HCT116 (cell line): ENCODE measurements at regions not wholly inside any gene's neighbourhood (a gene's known extent, or its start where the extent isn't known, plus 50 kb on each side); places are given as distances from the start of the nearest gene placed in this dataset.

ENCODE experiments used
- ATAC-seq: fragments of 200-7000 bp; cut with Tn5 transposase; 2 replicates; pipeline ENCODE4 v1.9.1; 2020; ENCODE audit warnings: mild to moderate bottlenecking, moderate library complexity
- BruUV-seq: library from RNA; stranded (reverse); fragments of 400-500 nt; replicated peaks from 2 replicates; lab custom pipeline; 2021; lab: Mats Ljungman, UMichigan
- CTCF ChIA-PET: fragments of 300-600 bp; sonication (Branson Sonifier 250); formaldehyde crosslinking; loops from one replicate; lab custom pipeline; 2021; ENCODE audit warnings: antibody characterized with exemption; lab: Charles Lee
- POLR2A ChIA-PET: fragments of 300-600, 350-600 bp; sonication (Branson Sonifier 250); formaldehyde crosslinking; loops from one replicate; lab custom pipeline; 2021; ENCODE audit warnings: antibody characterized with exemption; lab: Charles Lee
- RAD21 ChIA-PET, 2 experiments: fragments of 300-600 bp; sonication (Branson Sonifier 250); formaldehyde crosslinking; loops; one replicate each; lab custom pipeline; 2023; ENCODE audit warnings: low total read pairs in 2 of 2; ENCODE audit not compliant: uncharacterized antibody in 2 of 2, unreplicated experiment in 2 of 2, low non-redundant PET in 1 of 2; lab: Charles Lee
- DNase-seq: peaks from one replicate; pipeline ENCODE4 v3.0.0-alpha.2; 2010; ENCODE audit warnings: low read depth, low spot score
- H2AFZ ChIP-seq: fragments of 200-600 bp; shearing (Covaris generic), sonication (generic); 2 replicates; pipeline ENCODE4 v1.6.1; 2017; ENCODE audit warnings: low read depth, mixed run types, mixed read lengths, antibody characterized with exemption, low read length; ENCODE audit not compliant: poor library complexity, severe bottlenecking
- H3K27ac ChIP-seq: 2 replicates; pipeline ENCODE4 v1.5.1; 2012; ENCODE audit warnings: low read depth, low read length
- H3K27me3 ChIP-seq: fragments of 200-600 bp; sonication (generic); 2 replicates; pipeline ENCODE4 v1.6.1; 2016; ENCODE audit warnings: mixed run types, low read length, mixed read lengths; ENCODE audit not compliant: insufficient read depth
- H3K36me3 ChIP-seq, 2 experiments: fragments of 200-500 bp in 1 of 2; fragments of 200-600 bp in 1 of 2; sonication (Bioruptor generic) in 1 of 2; sonication (generic) in 1 of 2; 2 replicates each; pipeline versions ENCODE4 v1.5.1 to v1.6.1; 2014 to 2016; ENCODE audit warnings: low read length in 2 of 2, inconsistent platforms in 1 of 2, mixed read lengths in 1 of 2, mixed run types in 1 of 2; ENCODE audit not compliant: insufficient read depth in 2 of 2, control insufficient read depth in 1 of 2
- H3K4me1 ChIP-seq, 2 experiments: fragments of 200-600 bp in 1 of 2; sonication (generic) in 1 of 2; 2 replicates each; pipeline versions ENCODE4 v1.5.1 to v1.6.1; 2012 to 2017; ENCODE audit warnings: low read length in 2 of 2, inconsistent platforms in 1 of 2, mild to moderate bottlenecking in 1 of 2, mixed read lengths in 1 of 2, mixed run types in 1 of 2, moderate library complexity in 1 of 2; ENCODE audit not compliant: insufficient read depth in 2 of 2, control insufficient read depth in 1 of 2
- H3K4me2 ChIP-seq: fragments of 200-600 bp; sonication (generic); 2 replicates; pipeline ENCODE4 v1.6.1; 2017; ENCODE audit warnings: mixed run types, low read length, mixed read lengths
- H3K4me3 ChIP-seq, 2 experiments: fragments of 200-600 bp in 1 of 2; sonication (generic) in 1 of 2; replicated peaks in 1 of 2; 2 replicates each; pipeline ENCODE4 v1.5.1; 2011 to 2016; ENCODE audit warnings: low read length in 2 of 2, control low read depth in 1 of 2, low read depth in 1 of 2, mild to moderate bottlenecking in 1 of 2, mixed read lengths in 1 of 2, mixed run types in 1 of 2
- H3K79me2 ChIP-seq: fragments of 200-600 bp; sonication (generic); 2 replicates; pipeline ENCODE4 v1.6.1; 2017; ENCODE audit warnings: mild to moderate bottlenecking, mixed run types, low read length, moderate library complexity, mixed read lengths; ENCODE audit not compliant: insufficient read depth
- H3K9ac ChIP-seq: fragments of 200-600 bp; sonication (generic); 2 replicates; pipeline ENCODE4 v1.6.1; 2016; ENCODE audit warnings: low read length, mixed read lengths
- H3K9me2 ChIP-seq: fragments of 200-600 bp; sonication (generic), shearing (Covaris generic); 2 replicates; pipeline ENCODE4 v1.6.1; 2017; ENCODE audit warnings: mixed run types, mild to moderate bottlenecking, moderate library complexity; ENCODE audit not compliant: insufficient read depth
- H3K9me3 ChIP-seq, 2 experiments: fragments of 200-500 bp in 1 of 2; fragments of 200-600 bp in 1 of 2; sonication (Bioruptor generic) in 1 of 2; sonication (generic) in 1 of 2; 2 replicates each; pipeline ENCODE4 v1.6.1; 2014 to 2017; ENCODE audit warnings: low read length in 2 of 2, mixed read lengths in 2 of 2, inconsistent platforms in 1 of 2, low read depth in 1 of 2, mild to moderate bottlenecking in 1 of 2, mixed run types in 1 of 2, moderate library complexity in 1 of 2; ENCODE audit not compliant: control insufficient read depth in 1 of 2, insufficient read depth in 1 of 2
- H4K20me1 ChIP-seq: fragments of 200-600 bp; sonication (generic), shearing (Covaris generic); 2 replicates; pipeline ENCODE4 v1.6.1; 2017; ENCODE audit warnings: mixed run types, mild to moderate bottlenecking, moderate library complexity; ENCODE audit not compliant: insufficient read depth
- CBX3 ChIP-seq: IDR thresholded peaks from 2 replicates; pipeline ENCODE4 v1.6.1; 2012; ENCODE audit warnings: low read depth
- CEBPB ChIP-seq: IDR thresholded peaks from 2 replicates; pipeline ENCODE4 v1.6.1; 2012; ENCODE audit warnings: low read depth
- CTCF ChIP-seq, 3 experiments: fragments of 200-600 bp in 1 of 3; sonication (generic) in 1 of 3; IDR thresholded peaks in 2 of 3; conservative IDR thresholded peaks in 1 of 3; 2 replicates each; pipeline ENCODE4 v1.5.1; 2012 to 2017; ENCODE audit warnings: low read depth in 2 of 3, low read length in 2 of 3, antibody characterized with exemption in 1 of 3, borderline replicate concordance in 1 of 3, control low read depth in 1 of 3, mild to moderate bottlenecking in 1 of 3, mixed read lengths in 1 of 3, mixed run types in 1 of 3, moderate library complexity in 1 of 3; ENCODE audit not compliant: insufficient read depth in 1 of 3
- EGR1 ChIP-seq: IDR thresholded peaks from 2 replicates; pipeline ENCODE4 v1.6.1; 2012; ENCODE audit warnings: low read depth
- ELF1 ChIP-seq: IDR thresholded peaks from 2 replicates; pipeline ENCODE4 v1.6.1; 2012; ENCODE audit warnings: low read depth, borderline replicate concordance
- EZH2phosphoT487 ChIP-seq: fragments of 200-600 bp; IDR thresholded peaks from 2 replicates; pipeline ENCODE4 v1.6.1; 2018; ENCODE audit warnings: antibody characterized with exemption, borderline replicate concordance
- FOSL1 ChIP-seq: IDR thresholded peaks from 2 replicates; pipeline ENCODE4 v1.6.1; 2012; ENCODE audit warnings: low read depth
- JUND ChIP-seq: IDR thresholded peaks from 2 replicates; pipeline ENCODE4 v1.6.1; 2012
- POLR2A ChIP-seq: IDR thresholded peaks from 2 replicates; pipeline ENCODE4 v1.7.0; 2011; ENCODE audit warnings: borderline replicate concordance; ENCODE audit not compliant: insufficient read depth, insufficient read length; ENCODE audit errors: extremely low read depth
- RAD21 ChIP-seq: IDR thresholded peaks from 2 replicates; pipeline ENCODE4 v1.6.1; 2012; ENCODE audit warnings: low read depth, mild to moderate bottlenecking
- REST ChIP-seq: IDR thresholded peaks from 2 replicates; pipeline ENCODE4 v1.6.1; 2012; ENCODE audit warnings: low read depth
- SIN3A ChIP-seq: IDR thresholded peaks from 2 replicates; pipeline ENCODE4 v1.6.1; 2012; ENCODE audit warnings: low read depth
- YY1 ChIP-seq: IDR thresholded peaks from 2 replicates; pipeline ENCODE4 v1.6.1; 2011; ENCODE audit warnings: low read length, low read depth, moderate library complexity, mild to moderate bottlenecking; ENCODE audit not compliant: insufficient replicate concordance; ENCODE audit errors: extremely low read depth
- ZBTB33 ChIP-seq: IDR thresholded peaks from 2 replicates; pipeline ENCODE4 v1.6.1; 2011; ENCODE audit warnings: mild to moderate bottlenecking, low read length, moderate library complexity; ENCODE audit not compliant: insufficient replicate concordance; ENCODE audit errors: extremely low read depth
- intact Hi-C: fragments of 100-400 bp; cut with micrococcal nuclease; formaldehyde crosslinking; loops from 2 replicates; pipeline ENCODE4 v1.10.0; 2022

- H3K9me3 ChIP-seq: peaks cover 0 to 18% of the 10 kb centered on the region in 2 experiments; a peak in 3 of 4 replicates
- intact Hi-C loops: no loop called here
- no peak for DNase-seq
- H3K27me3 ChIP-seq: no peaks in the 10 kb centered on the region
- H3K4me3 ChIP-seq: no peak overlapping the region
- no peak overlapping the region for H3K4me2 ChIP-seq
- no peak overlapping the region for H2AFZ ChIP-seq
- no peak for ATAC-seq
- H4K20me1 ChIP-seq: no peaks in the 10 kb centered on the region
- ChIA-PET CTCF (no interaction called here), POLR2A (no interaction called here), RAD21 (no interaction called here)
- no TSS peak for BruUV-seq
- no peak overlapping the region for H3K9ac ChIP-seq
- no peaks in the 10 kb centered on the region for H3K36me3 ChIP-seq
- H3K27ac ChIP-seq: no peak overlapping the region
- H3K79me2 ChIP-seq: no peaks in the 10 kb centered on the region
- TF ChIP-seq CBX3 (no peak), CEBPB (no peak), EGR1 (no peak), EZH2phosphoT487 (no peak), ELF1 (no peak), JUND (no peak), RAD21 (no peak), SIN3A (no peak), REST (no peak), YY1 (no peak), CTCF (IDR thresholded peaks at IDR 0.05 in 2 of 3, conservative IDR thresholded peaks at IDR 0.05 in 1 of 3; ENCODE audit: borderline replicate concordance in 1 of 3, insufficient read depth in 1 of 3, low read depth in 2 of 3, low read length in 2 of 3) (no peak), POLR2A (no peak), FOSL1 (no peak), ZBTB33 (no peak)
- H3K9me2 ChIP-seq: no peaks in the 10 kb centered on the region
- no peaks in the 10 kb centered on the region for H3K4me1 ChIP-seq
These were observed 292.8 kb upstream of the ADGRB3 start for GRCh38 chr6:68342286-68342685.
